ENCODE measurements at regions not wholly inside any gene's neighbourhood (a gene's known extent, or its start where the extent isn't known, plus 50 kb on each side); places are given as distances from the start of the nearest gene placed in this dataset.

GRCh38 chr2:217154923-217155322 is 295.1 kb upstream of the TNP1 start:
- Mint-ChIP-seq H3K27ac (ENCODE audit: unreplicated experiment) (no peak overlapping the region), H3K4me3 (ENCODE audit: unreplicated experiment) (no peak overlapping the region), H3K9me3 (ENCODE audit: unreplicated experiment) (peaks cover 6% of the 10 kb centered on the region), H3K4me1 (ENCODE audit: low read depth, unreplicated experiment) (peaks cover 20% of the 10 kb centered on the region), H3K36me3 (ENCODE audit: unreplicated experiment) (no peaks in the 10 kb centered on the region), H3K27me3 (ENCODE audit: unreplicated experiment) (peaks cover 3% of the 10 kb centered on the region)
- no peak for DNase-seq
- no peak for TF ChIP-seq CTCF (IDR thresholded peaks at IDR 0.05; ENCODE audit: partially characterized antibody, unreplicated experiment)

GRCh38 chr2:217153510-217153909 is 293.6 kb upstream of the TNP1 start:
- Mint-ChIP-seq H3K4me3 (ENCODE audit: unreplicated experiment) (no peak overlapping the region), H3K27me3 (ENCODE audit: unreplicated experiment) (peaks cover 3% of the 10 kb centered on the region), H3K36me3 (ENCODE audit: unreplicated experiment) (no peaks in the 10 kb centered on the region), H3K4me1 (ENCODE audit: low read depth, unreplicated experiment) (peaks cover 23% of the 10 kb centered on the region), H3K27ac (ENCODE audit: unreplicated experiment) (no peak overlapping the region), H3K9me3 (ENCODE audit: unreplicated experiment) (peaks cover 6% of the 10 kb centered on the region)
- TF ChIP-seq CTCF (IDR thresholded peaks at IDR 0.05; ENCODE audit: partially characterized antibody, unreplicated experiment) = no peak
- no peak for DNase-seq

DNA sequence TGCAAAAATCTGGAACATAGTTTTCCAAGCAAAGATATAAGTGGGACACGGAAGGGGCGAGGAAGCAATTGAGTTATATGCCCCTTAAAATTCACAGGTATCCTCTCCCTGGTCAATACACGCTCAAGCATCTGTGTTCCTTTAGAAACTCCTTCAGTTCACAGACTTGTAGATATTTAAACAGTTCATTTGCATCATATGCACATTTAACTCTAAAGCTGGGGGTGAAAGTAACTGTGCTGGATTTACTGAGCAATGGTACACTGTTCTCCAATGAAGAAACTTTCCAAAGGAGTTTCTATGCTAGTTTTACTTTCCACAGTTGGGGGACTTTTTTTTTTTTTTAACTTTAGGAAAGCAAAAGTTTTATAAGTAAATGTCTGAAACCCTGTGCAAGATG is 293.0 kb upstream of the TNP1 start:
- Mint-ChIP-seq H3K4me1 (ENCODE audit: low read depth, unreplicated experiment) (peaks cover 23% of the 10 kb centered on the region), H3K27me3 (ENCODE audit: unreplicated experiment) (peaks cover 4% of the 10 kb centered on the region), H3K36me3 (ENCODE audit: unreplicated experiment) (no peaks in the 10 kb centered on the region), H3K4me3 (ENCODE audit: unreplicated experiment) (no peak overlapping the region), H3K27ac (ENCODE audit: unreplicated experiment) (peak overlapping the region; percentile 94), H3K9me3 (ENCODE audit: unreplicated experiment) (peaks cover 4% of the 10 kb centered on the region)
- no peak for TF ChIP-seq CTCF (IDR thresholded peaks at IDR 0.05; ENCODE audit: partially characterized antibody, unreplicated experiment)
- no peak for DNase-seq

DNA sequence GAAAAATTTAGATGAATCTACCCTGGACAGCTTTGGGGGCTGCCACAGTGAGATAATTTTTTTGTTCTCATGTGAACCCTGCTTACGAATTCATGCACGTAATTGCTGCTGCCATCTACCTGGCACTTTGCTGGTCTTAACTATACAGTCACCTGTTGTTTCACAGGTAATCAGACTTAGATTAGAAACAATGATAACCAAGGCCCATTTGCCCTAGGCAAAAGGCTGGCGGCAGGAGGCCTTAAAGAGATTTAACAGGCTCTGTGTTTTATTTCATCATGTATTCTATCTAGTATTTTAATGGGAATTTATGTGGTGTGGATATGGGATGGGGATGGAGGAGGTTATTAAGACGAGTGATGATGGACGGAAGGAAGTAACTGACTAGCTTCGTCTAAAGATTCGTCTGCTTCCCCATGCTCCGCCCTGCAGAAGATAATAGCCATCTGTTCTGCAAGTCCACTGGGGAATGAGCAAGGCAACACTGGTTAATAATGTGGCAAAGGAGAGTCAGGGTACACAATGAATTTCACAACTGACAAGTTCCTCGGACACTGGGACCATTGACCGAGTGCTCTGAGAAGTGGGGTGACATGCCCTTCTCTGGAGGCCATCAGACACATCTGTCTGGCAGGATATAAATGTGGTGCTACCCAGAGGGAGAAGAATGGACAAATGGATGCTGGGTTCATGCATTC is 291.8 kb upstream of the TNP1 start:
- Mint-ChIP-seq H3K27ac (ENCODE audit: unreplicated experiment) (peak overlapping the region; percentile 94), H3K36me3 (ENCODE audit: unreplicated experiment) (no peaks in the 10 kb centered on the region), H3K9me3 (ENCODE audit: unreplicated experiment) (peaks cover 4% of the 10 kb centered on the region), H3K4me3 (ENCODE audit: unreplicated experiment) (peak overlapping the region; percentile 60), H3K27me3 (ENCODE audit: unreplicated experiment) (peaks cover 4% of the 10 kb centered on the region), H3K4me1 (ENCODE audit: low read depth, unreplicated experiment) (peaks cover 23% of the 10 kb centered on the region)
- no peak for TF ChIP-seq CTCF (IDR thresholded peaks at IDR 0.05; ENCODE audit: partially characterized antibody, unreplicated experiment)
- no peak for DNase-seq

DNA sequence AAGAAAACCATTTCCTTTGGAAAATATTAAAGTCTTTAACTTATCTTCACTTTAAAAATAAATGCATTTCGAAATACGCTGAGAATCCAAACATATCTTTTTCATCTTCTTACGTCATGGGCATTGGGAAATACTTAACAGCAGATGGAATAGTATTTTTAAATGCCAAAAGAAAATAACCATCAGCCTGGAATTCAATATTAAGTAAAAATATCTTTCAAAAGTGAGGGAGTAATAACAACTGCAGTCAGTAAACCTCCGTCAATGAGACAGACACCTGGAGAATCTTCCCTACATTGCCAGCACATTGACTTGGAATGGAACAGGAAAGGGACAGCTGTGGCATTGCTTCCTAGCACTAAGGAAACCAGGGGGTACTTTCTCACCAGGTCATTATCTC is 290.4 kb upstream of the TNP1 start:
- H3K4me3 Mint-ChIP-seq (ENCODE audit: unreplicated experiment) = no peak overlapping the region
- no peak overlapping the region for H3K27ac Mint-ChIP-seq (ENCODE audit: unreplicated experiment)
- DNase-seq = no peak
- no peaks in the 10 kb centered on the region for H3K36me3 Mint-ChIP-seq (ENCODE audit: unreplicated experiment)
- peaks cover 3% of the 10 kb centered on the region for H3K9me3 Mint-ChIP-seq (ENCODE audit: unreplicated experiment)
- H3K27me3 Mint-ChIP-seq (ENCODE audit: unreplicated experiment) = peaks cover 4% of the 10 kb centered on the region
- H3K4me1 Mint-ChIP-seq (ENCODE audit: low read depth, unreplicated experiment) = peaks cover 23% of the 10 kb centered on the region
- no peak for TF ChIP-seq CTCF (IDR thresholded peaks at IDR 0.05; ENCODE audit: partially characterized antibody, unreplicated experiment)

Data from glutamatergic neuron (in vitro differentiated cells).